T-helper 2 cell treated with Interferon-gamma antibody and Interleukin-4, amounts not matched to agents 100 ng/mL and 5 ng/mL, for 36 hours (primary cell): ENCODE measurements at regions not wholly inside any gene's neighbourhood (a gene's known extent, or its start where the extent isn't known, plus 50 kb on each side); places are given as distances from the start of the nearest gene placed in this dataset.

Experiments used
- intact Hi-C: fragments of 100-400 bp; cut with micrococcal nuclease; formaldehyde crosslinking; loops from one replicate; pipeline ENCODE4 v1.15.1; 2023

DNA sequence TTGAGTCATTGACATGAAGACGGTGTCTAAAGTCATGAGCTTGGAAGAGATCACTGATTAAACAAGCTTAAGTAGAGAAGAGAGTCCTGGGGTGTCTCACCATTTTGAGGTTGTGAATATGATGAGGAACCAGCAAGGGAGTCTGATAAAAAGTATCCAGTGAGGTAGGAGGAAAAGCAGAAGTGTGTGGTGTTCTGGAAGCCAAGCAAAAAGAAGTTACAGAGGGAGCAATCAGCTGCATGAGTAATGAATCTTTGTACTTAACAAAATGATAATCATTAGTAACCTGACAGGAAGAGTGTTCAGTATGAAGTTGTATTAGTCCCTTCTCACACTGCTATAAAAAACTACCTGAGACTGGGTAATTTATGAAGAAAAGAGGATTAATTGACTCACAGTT is 131.3 kb downstream of the C11orf87 start:
- intact Hi-C loops = no loop called here

DNA sequence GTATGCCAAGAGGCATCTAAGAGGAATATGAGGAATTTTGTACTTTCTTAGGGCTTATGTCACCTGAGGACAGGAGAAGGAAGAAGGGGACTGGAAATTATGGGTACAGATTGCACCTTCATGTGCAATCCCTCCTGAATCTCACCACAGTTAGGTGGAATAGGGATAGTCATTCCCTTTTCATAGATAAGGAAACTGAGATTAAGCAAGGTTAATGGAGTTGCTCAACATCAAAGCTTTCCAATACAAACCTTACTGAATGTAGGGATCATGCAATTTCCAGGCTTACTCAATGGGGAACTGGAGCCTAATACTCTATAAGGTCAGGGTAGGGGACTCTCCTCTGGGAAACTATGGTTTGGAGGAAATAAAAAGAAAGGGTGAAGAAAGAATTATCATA is 133.0 kb downstream of the C11orf87 start:
- intact Hi-C loops = no loop called here

- intact Hi-C loops = no loop called here
Observed at GRCh38 chr11:109564241-109564640, 142.3 kb downstream of the C11orf87 start.

- intact Hi-C loops = no loop called here
Observed at GRCh38 chr11:109582470-109582869, 160.5 kb downstream of the C11orf87 start.

DNA sequence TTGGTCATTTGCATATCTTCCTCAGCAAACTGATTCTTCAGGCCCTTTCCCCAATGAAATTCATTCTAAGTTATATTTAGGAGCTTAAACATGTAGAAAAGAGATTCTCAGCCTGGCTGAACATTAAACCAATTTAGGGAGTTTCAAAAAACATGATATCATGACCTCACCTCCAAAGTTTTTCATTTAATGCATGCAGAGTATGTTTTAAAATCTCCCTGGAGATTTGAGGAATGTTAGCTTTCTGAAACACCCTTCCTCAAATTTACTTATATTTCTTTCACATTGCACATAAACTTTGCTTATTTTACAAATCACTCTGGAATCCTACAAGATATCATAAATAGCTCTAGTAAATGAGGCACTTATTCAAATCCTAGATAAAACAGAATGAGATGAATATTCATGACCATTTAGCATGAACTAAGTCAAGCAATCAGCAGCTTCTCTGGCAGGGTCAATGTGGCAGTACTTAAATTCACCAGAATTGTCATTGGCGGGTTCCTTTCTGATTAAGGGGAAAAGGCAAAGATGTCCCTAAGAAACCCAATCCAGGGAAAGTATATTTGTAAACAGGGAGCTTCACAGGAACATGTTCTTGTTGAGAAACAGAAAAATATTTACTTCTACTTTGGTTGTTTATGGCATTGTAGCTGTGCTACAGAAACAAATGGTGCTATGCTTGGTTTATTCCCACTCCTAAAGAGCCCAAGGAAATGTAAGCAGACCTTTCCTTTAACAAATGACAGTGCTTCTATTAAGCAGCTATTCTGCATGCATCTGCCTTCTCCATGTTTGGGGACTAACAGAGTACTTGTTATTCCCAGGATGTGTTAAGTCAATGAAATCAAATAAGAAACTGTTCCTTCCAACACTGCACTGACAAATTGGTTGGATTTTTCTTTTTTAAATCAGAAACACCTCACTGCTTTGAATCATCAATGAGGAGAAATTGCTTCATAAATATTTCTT is 162.3 kb downstream of the C11orf87 start:
- intact Hi-C loops = no loop called here

GRCh38 chr11:109586789-109587188 is 164.8 kb downstream of the C11orf87 start:
- intact Hi-C loops = no loop called here

DNA sequence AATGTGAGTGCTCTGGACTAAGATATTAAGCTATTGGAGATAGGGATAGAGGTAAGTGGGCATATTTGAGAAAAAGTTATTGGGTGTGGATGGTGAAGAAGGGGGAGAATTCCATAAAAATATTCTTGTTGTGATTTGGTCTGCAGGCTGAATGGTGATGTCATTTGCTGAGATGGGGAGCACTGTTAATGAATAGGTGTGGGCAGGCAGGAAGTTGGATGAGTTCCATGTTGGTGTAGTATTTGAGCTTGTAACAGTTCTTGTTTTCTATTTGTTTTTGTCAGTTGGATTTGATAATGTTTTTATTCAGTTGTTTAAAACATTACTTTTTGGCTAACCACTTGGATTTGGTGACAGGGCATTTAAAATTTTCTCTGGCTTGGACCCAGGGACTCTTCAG is 168.8 kb downstream of the C11orf87 start:
- intact Hi-C loops = no loop called here

- intact Hi-C loops = no loop called here
Observed at GRCh38 chr11:109597336-109597735, 175.3 kb downstream of the C11orf87 start.

DNA sequence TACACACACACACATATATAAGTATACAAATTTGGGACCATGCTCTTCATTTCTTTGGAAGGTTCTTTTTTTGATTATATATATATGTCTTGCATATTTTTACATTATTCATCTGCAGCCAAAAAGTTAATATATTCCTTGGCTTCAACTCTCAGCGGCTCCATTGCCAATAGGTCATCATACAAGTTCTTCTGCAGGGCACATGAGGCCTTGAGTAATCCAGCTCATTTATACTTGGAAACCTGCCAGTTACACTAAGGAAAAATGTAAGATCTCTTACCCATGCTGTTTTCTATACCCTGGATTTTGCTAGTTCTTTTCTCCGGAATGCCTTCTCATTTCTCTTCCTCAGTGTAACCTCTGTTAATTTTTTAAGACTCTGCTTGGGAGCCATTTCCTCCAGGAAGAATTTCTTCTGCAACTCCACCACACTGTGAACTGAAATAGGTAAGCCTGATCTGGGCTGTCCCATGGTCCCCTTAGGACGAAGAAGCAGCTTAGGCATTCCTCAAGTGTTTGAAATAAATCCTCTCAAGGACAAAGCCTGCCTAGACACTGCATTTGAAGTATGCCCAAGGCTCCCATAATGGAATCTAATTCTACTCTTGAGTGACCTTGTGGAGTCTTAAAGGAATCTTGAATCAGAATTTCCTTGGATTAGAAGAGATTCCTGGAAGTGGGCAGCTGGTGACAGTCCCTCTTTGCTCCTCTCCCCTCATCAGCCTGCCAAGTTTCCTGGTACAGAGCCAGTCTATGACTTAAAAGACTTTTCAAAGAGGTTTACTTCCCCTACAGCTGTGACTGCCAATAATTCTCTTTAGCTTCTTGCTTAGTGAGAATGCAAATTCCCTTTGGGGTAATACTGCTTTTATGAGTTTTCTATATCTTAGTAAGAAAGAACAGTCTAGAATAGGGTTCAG is 182.8 kb downstream of the C11orf87 start:
- intact Hi-C loops = no loop called here

- intact Hi-C loops = no loop called here
Observed at GRCh38 chr11:109606256-109606655, 184.3 kb downstream of the C11orf87 start.

DNA sequence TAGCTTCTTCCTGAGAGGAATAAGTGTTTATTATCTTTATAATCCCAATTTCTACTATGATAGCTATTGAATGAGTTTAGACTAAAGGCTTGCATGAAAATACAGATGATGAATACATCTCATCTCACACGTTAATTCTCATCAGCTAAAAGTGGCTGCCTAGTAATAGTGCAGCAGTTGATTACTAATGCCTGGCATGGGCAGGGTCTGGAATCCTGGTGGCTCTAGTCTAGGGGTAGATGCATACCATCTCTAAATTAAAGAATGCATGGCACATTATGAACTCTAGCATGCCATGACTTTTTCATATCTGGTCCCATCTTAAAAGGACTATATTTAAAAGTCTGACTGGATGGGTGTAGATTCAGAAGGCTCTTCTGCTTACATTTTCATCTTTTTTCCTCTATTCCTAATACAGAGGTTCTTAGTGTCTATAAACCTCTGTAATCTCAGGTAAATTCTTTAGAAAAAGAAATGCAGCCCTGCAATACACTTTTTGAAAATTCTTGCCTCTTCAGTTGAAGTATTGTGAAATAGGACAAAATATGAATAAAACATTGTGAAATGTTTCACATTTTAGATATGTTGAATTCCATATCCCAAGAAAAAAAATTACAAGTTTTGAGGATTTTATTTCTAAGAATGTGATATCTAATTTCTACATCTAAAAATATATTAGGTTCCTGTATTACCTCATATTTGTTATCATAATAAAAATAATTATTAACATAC is 187.6 kb downstream of the C11orf87 start:
- intact Hi-C loops = no loop called here

- intact Hi-C loops = no loop called here
Observed at GRCh38 chr11:109612496-109612895, 190.5 kb downstream of the C11orf87 start.

GRCh38 chr11:109619498-109619897 is 197.5 kb downstream of the C11orf87 start:
- intact Hi-C loops = no loop called here

GRCh38 chr11:109629734-109630133 is 207.7 kb downstream of the C11orf87 start:
- intact Hi-C loops = no loop called here

- intact Hi-C loops = no loop called here
Observed at GRCh38 chr11:109641549-109641948, 219.6 kb downstream of the C11orf87 start.

- intact Hi-C loops = no loop called here
Observed at GRCh38 chr11:109644152-109644551, 222.2 kb downstream of the C11orf87 start.

DNA sequence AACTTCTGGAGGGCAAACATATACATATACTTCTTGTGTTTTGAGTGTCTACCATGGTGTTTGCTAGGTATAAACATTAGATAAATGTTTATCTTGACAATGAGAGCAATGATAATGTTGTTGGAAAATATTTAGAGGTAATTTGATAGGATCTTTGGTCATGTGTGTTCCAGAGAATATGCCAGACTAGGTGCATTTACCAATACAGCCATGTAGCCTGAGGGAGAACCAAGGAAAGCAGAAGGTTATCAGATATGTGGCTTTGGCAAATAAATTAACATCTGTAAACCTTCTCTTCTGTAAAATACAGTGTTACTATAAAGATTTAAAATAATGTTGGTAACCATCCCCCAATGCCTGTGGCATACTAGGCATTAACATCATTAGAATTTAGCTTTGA is 226.8 kb downstream of the C11orf87 start:
- intact Hi-C loops = no loop called here

DNA sequence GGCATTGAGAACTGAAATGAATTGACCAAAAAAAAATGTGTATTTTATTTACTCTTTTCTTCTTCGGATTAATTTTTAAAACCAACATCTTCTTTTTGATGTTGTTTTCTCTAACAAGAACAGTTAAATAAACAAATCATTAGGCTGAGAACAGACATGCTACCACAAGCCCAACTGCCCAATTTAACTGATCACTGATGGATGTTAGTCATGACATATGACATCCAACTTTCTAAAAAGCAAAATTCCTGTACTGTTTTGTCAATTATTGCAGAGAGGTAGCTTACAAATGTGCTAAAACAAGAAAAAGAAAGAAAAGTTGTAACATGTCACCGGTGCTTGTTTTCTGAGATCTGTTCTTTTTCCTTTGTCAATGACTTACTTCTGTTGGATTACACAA is 232.1 kb downstream of the C11orf87 start:
- intact Hi-C loops = no loop called here

DNA sequence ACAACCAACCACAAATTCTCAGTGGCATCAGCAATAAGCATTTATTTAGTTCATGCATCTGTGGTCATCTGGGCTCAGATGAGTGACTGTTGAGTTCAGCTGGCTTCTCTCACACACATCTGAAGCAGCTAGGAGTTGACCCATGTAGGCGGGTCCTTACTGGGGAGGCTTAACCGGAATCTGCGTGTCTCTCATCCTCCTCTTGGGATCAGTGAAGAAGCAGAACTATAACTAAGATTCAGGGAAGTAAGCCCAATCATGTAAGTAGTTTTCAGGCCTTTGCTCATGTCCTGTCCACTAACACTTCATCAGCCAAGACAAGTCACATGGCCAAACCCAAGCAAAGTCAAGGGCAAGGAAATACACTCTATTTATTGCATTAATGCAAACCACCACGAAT is 236.2 kb downstream of the C11orf87 start:
- intact Hi-C loops = no loop called here

GRCh38 chr11:109667719-109668118 is 245.7 kb downstream of the C11orf87 start:
- intact Hi-C loops = no loop called here

GRCh38 chr11:109668973-109669634 is 247.1 kb downstream of the C11orf87 start:
- intact Hi-C loops = no loop called here
